Left ventricle myocardium inferior (tissue), 1 donor: ENCODE measurements at regions not wholly inside any gene's neighbourhood (a gene's known extent, or its start where the extent isn't known, plus 50 kb on each side); places are given as distances from the start of the nearest gene placed in this dataset.
"Not testable (repeated sequence)": the region's sequence is repeated elsewhere in the genome, so short reads cannot be mapped to it uniquely, and the experiment has no call there.

Experiments used
- DNase-seq: peaks from one replicate; pipeline ENCODE4 v3.0.0-alpha.2; 2020
- H3K27ac ChIP-seq: fragments of 200-600 bp; replicated peaks from 2 replicates; pipeline ENCODE4 v1.8.0; 2021
- H3K27me3 ChIP-seq: fragments of 200-600 bp; 2 replicates; pipeline ENCODE4 v1.8.0; 2021; ENCODE audit warnings: low read depth
- H3K36me3 ChIP-seq: fragments of 200-600 bp; 2 replicates; pipeline ENCODE4 v1.8.0; 2021
- H3K4me1 ChIP-seq: fragments of 200-600 bp; 2 replicates; pipeline ENCODE4 v1.8.0; 2021
- H3K4me3 ChIP-seq: fragments of 200-600 bp; 2 replicates; pipeline ENCODE4 v1.8.0; 2021; ENCODE audit warnings: mild to moderate bottlenecking, moderate library complexity
- H3K9me3 ChIP-seq: fragments of 200-600 bp; replicated peaks from 2 replicates; pipeline ENCODE4 v1.8.0; 2021
- CTCF ChIP-seq: fragments of 200-600 bp; IDR thresholded peaks from 2 replicates; pipeline ENCODE4 v1.8.0; 2021; ENCODE audit warnings: antibody characterized with exemption, mild to moderate bottlenecking, borderline replicate concordance
- intact Hi-C: fragments of 100-400 bp; cut with micrococcal nuclease; formaldehyde crosslinking; loops from one replicate; pipeline ENCODE4 v1.11.0; 2022
- donor health status: DM: no; HTN: yes; CAD: no; lungs with severe emphysema.

- Histone ChIP-seq H3K27ac (no peak overlapping the region), H3K27me3 (no peaks in the 10 kb centered on the region), H3K9me3 (no peaks in the 10 kb centered on the region), H3K36me3 (no peaks in the 10 kb centered on the region), H3K4me3 (no peak overlapping the region), H3K4me1 (no peaks in the 10 kb centered on the region)
- DNase-seq = no peak
- intact Hi-C loops = no loop called here
- peak; percentile 27 for TF ChIP-seq CTCF
Measured at GRCh38 chr3:82163907-82164520, 402.6 kb upstream of the GBE1 start.

- Histone ChIP-seq H3K9me3 (no peaks in the 10 kb centered on the region), H3K27me3 (no peaks in the 10 kb centered on the region), H3K4me1 (no peaks in the 10 kb centered on the region), H3K4me3 (no peak overlapping the region), H3K36me3 (no peaks in the 10 kb centered on the region), H3K27ac (no peak overlapping the region)
- DNase-seq = no peak
- intact Hi-C loops = no loop called here
- TF ChIP-seq CTCF = no peak
Measured at GRCh38 chr3:82157952-82158351, 396.5 kb upstream of the GBE1 start.

DNA sequence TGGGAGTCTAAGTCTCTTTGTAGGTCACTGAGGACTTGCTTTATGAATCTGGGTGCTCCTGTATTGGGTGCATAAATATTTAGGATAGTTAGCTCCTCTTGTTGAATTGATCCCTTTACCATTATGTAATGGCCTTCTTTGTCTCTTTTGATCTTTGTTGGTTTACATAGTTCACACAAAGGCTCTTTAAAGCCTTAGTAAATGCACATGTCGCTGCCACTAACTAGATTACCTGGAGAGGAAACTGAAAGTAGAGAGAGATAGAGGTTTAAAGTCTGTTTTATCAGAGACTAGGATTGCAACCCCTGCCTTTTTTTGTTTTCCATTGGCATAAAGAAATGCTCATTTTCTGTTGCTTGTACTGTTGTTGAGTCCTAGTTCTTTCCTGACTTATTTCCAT, 392.4 kb upstream of the GBE1 start:
- H3K4me3 ChIP-seq, H3K4me1 ChIP-seq, H3K27me3 ChIP-seq, intact Hi-C loops, H3K9me3 ChIP-seq, H3K27ac ChIP-seq, DNase-seq, H3K36me3 ChIP-seq: not testable (repeated sequence)

DNA sequence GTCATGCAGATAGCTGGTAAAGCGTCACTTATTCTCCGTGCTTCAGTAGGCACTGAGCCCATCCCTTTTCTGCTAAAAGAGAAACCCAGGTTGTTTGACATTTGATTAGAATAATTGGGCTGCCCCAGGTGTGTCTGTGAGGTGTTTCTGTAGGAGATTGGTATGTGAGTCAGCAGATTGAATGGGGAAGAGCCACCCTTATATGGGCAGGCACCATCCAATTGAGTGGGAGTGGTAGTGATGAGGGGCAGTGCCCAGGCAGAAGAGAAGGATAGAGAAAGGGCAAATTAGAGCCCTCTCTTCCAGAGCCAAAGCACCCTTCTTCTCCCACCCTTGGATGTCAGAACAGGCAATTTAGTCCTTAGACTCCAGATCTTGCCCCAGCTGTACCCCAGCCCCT, 384.3 kb upstream of the GBE1 start:
- H3K4me3 ChIP-seq = no peak overlapping the region
- DNase-seq = no peak
- no peaks in the 10 kb centered on the region for H3K9me3 ChIP-seq
- intact Hi-C loops = no loop called here
- H3K27ac ChIP-seq = no peak overlapping the region
- H3K36me3 ChIP-seq = no peaks in the 10 kb centered on the region
- no peak for TF ChIP-seq CTCF
- H3K4me1 ChIP-seq = no peaks in the 10 kb centered on the region
- H3K27me3 ChIP-seq = no peaks in the 10 kb centered on the region

- no peak for TF ChIP-seq CTCF
- Histone ChIP-seq H3K36me3 (no peaks in the 10 kb centered on the region), H3K9me3 (peaks cover 3% of the 10 kb centered on the region), H3K4me3 (no peak overlapping the region), H3K4me1 (no peaks in the 10 kb centered on the region), H3K27me3 (no peaks in the 10 kb centered on the region), H3K27ac (no peak overlapping the region)
- intact Hi-C loops = no loop called here
- DNase-seq = no peak
Measured at GRCh38 chr3:82144811-82145210, 383.4 kb upstream of the GBE1 start.

GRCh38 chr3:82143661-82144412, 382.4 kb upstream of the GBE1 start:
- Histone ChIP-seq H3K27ac (no peak overlapping the region), H3K4me3 (no peak overlapping the region), H3K36me3 (no peaks in the 10 kb centered on the region), H3K4me1 (no peaks in the 10 kb centered on the region), H3K9me3 (peaks cover 13% of the 10 kb centered on the region), H3K27me3 (no peaks in the 10 kb centered on the region)
- no peak for TF ChIP-seq CTCF
- DNase-seq = no peak
- intact Hi-C loops = no loop called here
